ENCODE measurements at regions not wholly inside any gene's neighbourhood (a gene's known extent, or its start where the extent isn't known, plus 50 kb on each side); places are given as distances from the start of the nearest gene placed in this dataset.

GRCh38 chr10:130230036-130230435 lies 93.8 kb downstream of the GLRX3 start:
- DNase-seq (ENCODE audit: low spot score) = peak; percentile 22
- ATAC-seq = no peak

- DNase-seq (ENCODE audit: low spot score) = peak; percentile 12
These were observed 94.4 kb downstream of the GLRX3 start for GRCh38 chr10:130230611-130231010.

GRCh38 chr10:130231251-130231741 lies 95.1 kb downstream of the GLRX3 start:
- ATAC-seq = no peak
- DNase-seq (ENCODE audit: low spot score) = peak; percentile 35

More at GRCh38 chr10:130230611-130231010, 94.4 kb downstream of the GLRX3 start:
- ATAC-seq = no peak

- no peak for ATAC-seq
- DNase-seq (ENCODE audit: low spot score) = peak; percentile 18
These were observed 96.2 kb downstream of the GLRX3 start for GRCh38 chr10:130232166-130233034.

- ATAC-seq (no peak), DNase-seq (ENCODE audit: low spot score) (peak; percentile 30)
These were observed 96.8 kb downstream of the GLRX3 start for GRCh38 chr10:130233035-130233360.

- ATAC-seq (no peak), DNase-seq (ENCODE audit: low spot score) (peak; percentile 16)
These were observed 97.2 kb downstream of the GLRX3 start for GRCh38 chr10:130233426-130233825.

- DNase-seq (ENCODE audit: low spot score) = peak; percentile 36
- ATAC-seq = no peak
These were observed 98.2 kb downstream of the GLRX3 start for GRCh38 chr10:130234171-130234965.

- DNase-seq (ENCODE audit: low spot score) (peak; percentile 19), ATAC-seq (no peak)
These were observed 100.5 kb downstream of the GLRX3 start for GRCh38 chr10:130236711-130237110.

- no peak for DNase-seq (ENCODE audit: low spot score)
- ATAC-seq = no peak
These were observed 104.2 kb downstream of the GLRX3 start for GRCh38 chr10:130240409-130240808.

- DNase-seq (ENCODE audit: low spot score) = peak; percentile 6
- ATAC-seq = no peak
These were observed 106.3 kb downstream of the GLRX3 start for GRCh38 chr10:130242513-130242912.

GRCh38 chr10:130243015-130243414 lies 106.8 kb downstream of the GLRX3 start:
- ATAC-seq (no peak), DNase-seq (ENCODE audit: low spot score) (no peak)

GRCh38 chr10:130244031-130244927 lies 108.1 kb downstream of the GLRX3 start:
- no peak for ATAC-seq

GRCh38 chr10:130244928-130245495 lies 108.8 kb downstream of the GLRX3 start:
- DNase-seq (ENCODE audit: low spot score) (peak; percentile 16), ATAC-seq (no peak)

More at GRCh38 chr10:130244031-130244927, 108.1 kb downstream of the GLRX3 start:
- DNase-seq (ENCODE audit: low spot score) = peak; percentile 29

GRCh38 chr10:130246113-130246512 lies 109.9 kb downstream of the GLRX3 start:
- DNase-seq (ENCODE audit: low spot score) = peak; percentile 6

GRCh38 chr10:130250127-130250526 lies 113.9 kb downstream of the GLRX3 start:
- DNase-seq (ENCODE audit: low spot score) (peak; percentile 4), ATAC-seq (no peak)

More at GRCh38 chr10:130246113-130246512, 109.9 kb downstream of the GLRX3 start:
- ATAC-seq = no peak

- ATAC-seq = no peak
- peak; percentile 16 for DNase-seq (ENCODE audit: low spot score)
These were observed 115.6 kb downstream of the GLRX3 start for GRCh38 chr10:130251766-130252165.

- DNase-seq (ENCODE audit: low spot score) (peak; percentile 16), ATAC-seq (no peak)
These were observed 118.1 kb downstream of the GLRX3 start for GRCh38 chr10:130254243-130254642.

- DNase-seq (ENCODE audit: low spot score) (peak; percentile 11), ATAC-seq (no peak)
These were observed 118.5 kb downstream of the GLRX3 start for GRCh38 chr10:130254662-130255061.

GRCh38 chr10:130255777-130256176 lies 119.6 kb downstream of the GLRX3 start:
- DNase-seq (ENCODE audit: low spot score) = no peak

GRCh38 chr10:130257897-130258296 lies 121.7 kb downstream of the GLRX3 start:
- no peak for ATAC-seq
- no peak for DNase-seq (ENCODE audit: low spot score)

More at GRCh38 chr10:130255777-130256176, 119.6 kb downstream of the GLRX3 start:
- no peak for ATAC-seq

Measured in left lobe of liver (tissue), 2 donors.